Thyroid gland (tissue), 4 donors: ENCODE measurements at regions not wholly inside any gene's neighbourhood (a gene's known extent, or its start where the extent isn't known, plus 50 kb on each side); places are given as distances from the start of the nearest gene placed in this dataset.

Experiments
- POLR2A ChIP-seq, 2 donors: fragments of 450-650 bp; IDR thresholded peaks; one replicate each; pipeline ENCODE4 v1.6.1; 2017; ENCODE audit warnings: antibody characterized with exemption in 2 of 2, mild to moderate bottlenecking in 2 of 2, moderate library complexity in 1 of 2
- TF ChIP-seq, protein P1 (sequence below), 6 experiments: fragments of 200-600 bp in 3 of 6; fragments of 450-650 bp in 3 of 6; sonication (generic) in 3 of 6; IDR thresholded peaks; one replicate each; pipeline ENCODE4 v1.5.1; 2016 to 2019; ENCODE audit warnings: antibody characterized with exemption in 6 of 6, mild to moderate bottlenecking in 2 of 6, inconsistent platforms in 1 of 6, moderate library complexity in 1 of 6

DNA sequence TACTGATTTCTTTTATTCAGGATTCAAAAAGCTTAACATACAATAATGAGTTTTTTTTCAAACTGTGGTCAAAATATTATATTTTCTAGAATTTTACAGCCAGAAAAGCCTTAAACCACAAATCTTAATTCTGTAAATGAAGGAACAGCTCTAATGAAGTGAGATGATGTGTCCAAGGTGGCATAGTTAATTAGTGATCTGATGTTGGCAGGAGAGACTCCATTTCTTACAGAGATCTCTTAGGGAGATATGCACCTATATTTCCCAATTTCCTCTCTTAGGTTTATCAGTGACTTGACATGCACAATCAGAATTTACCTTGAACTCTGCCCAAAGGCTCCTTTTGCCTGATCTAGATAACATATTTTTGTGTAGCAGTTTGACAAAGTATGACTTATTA, 211.1 kb upstream of the ZNF804B start:
- TF ChIP-seq, protein P1, sequence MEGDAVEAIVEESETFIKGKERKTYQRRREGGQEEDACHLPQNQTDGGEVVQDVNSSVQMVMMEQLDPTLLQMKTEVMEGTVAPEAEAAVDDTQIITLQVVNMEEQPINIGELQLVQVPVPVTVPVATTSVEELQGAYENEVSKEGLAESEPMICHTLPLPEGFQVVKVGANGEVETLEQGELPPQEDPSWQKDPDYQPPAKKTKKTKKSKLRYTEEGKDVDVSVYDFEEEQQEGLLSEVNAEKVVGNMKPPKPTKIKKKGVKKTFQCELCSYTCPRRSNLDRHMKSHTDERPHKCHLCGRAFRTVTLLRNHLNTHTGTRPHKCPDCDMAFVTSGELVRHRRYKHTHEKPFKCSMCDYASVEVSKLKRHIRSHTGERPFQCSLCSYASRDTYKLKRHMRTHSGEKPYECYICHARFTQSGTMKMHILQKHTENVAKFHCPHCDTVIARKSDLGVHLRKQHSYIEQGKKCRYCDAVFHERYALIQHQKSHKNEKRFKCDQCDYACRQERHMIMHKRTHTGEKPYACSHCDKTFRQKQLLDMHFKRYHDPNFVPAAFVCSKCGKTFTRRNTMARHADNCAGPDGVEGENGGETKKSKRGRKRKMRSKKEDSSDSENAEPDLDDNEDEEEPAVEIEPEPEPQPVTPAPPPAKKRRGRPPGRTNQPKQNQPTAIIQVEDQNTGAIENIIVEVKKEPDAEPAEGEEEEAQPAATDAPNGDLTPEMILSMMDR (IDR thresholded peaks at IDR 0.05): no peak
- TF ChIP-seq POLR2A (IDR thresholded peaks at IDR 0.05): no peak
